Neuron (in vitro differentiated cells): ENCODE measurements at regions not wholly inside any gene's neighbourhood (a gene's known extent, or its start where the extent isn't known, plus 50 kb on each side); places are given as distances from the start of the nearest gene placed in this dataset.

ENCODE experiments used
- H2AFZ ChIP-seq: one replicate; pipeline ENCODE4 v1.6.1; 2013; ENCODE audit warnings: low read depth, mild to moderate bottlenecking, inconsistent platforms, low read length, moderate library complexity
- H3K27me3 ChIP-seq: one replicate; pipeline ENCODE4 v1.6.1; 2013; ENCODE audit warnings: low read length; ENCODE audit not compliant: insufficient read depth
- H3K36me3 ChIP-seq: one replicate; pipeline ENCODE4 v1.6.1; 2013; ENCODE audit warnings: low read length; ENCODE audit not compliant: insufficient read depth
- H3K4me1 ChIP-seq: one replicate; pipeline ENCODE4 v1.6.1; 2013; ENCODE audit warnings: low read length; ENCODE audit not compliant: insufficient read depth
- H3K4me3 ChIP-seq: 2 replicates; pipeline ENCODE4 v1.5.1; 2013; ENCODE audit warnings: mild to moderate bottlenecking, low read length, moderate library complexity
- H3K9me3 ChIP-seq: one replicate; pipeline ENCODE4 v1.6.1; 2013; ENCODE audit warnings: low read length

GRCh38 chr18:29259838-29260237 lies 1082.9 kb upstream of the CDH2 start:
- Histone ChIP-seq H3K4me3 (no peak overlapping the region), H3K36me3 (no peaks in the 10 kb centered on the region), H3K27me3 (no peaks in the 10 kb centered on the region), H3K9me3 (no peaks in the 10 kb centered on the region), H3K4me1 (no peaks in the 10 kb centered on the region), H2AFZ (no peak overlapping the region)

GRCh38 chr18:29254123-29254522 lies 1077.2 kb upstream of the CDH2 start:
- Histone ChIP-seq H3K4me1 (peaks cover 31% of the 10 kb centered on the region), H3K27me3 (no peaks in the 10 kb centered on the region), H3K4me3 (no peak overlapping the region), H3K36me3 (no peaks in the 10 kb centered on the region), H2AFZ (no peak overlapping the region), H3K9me3 (no peaks in the 10 kb centered on the region)

- H2AFZ ChIP-seq, result no peak overlapping the region
- H3K36me3 ChIP-seq, result no peaks in the 10 kb centered on the region
- no peaks in the 10 kb centered on the region for H3K27me3 ChIP-seq
- H3K4me1 ChIP-seq, result peaks cover 38% of the 10 kb centered on the region
- H3K4me3 ChIP-seq, result no peak overlapping the region
- no peaks in the 10 kb centered on the region for H3K9me3 ChIP-seq
These were observed 1074.8 kb upstream of the CDH2 start for GRCh38 chr18:29251681-29252080.

GRCh38 chr18:29250843-29251242 lies 1073.9 kb upstream of the CDH2 start:
- peaks cover 38% of the 10 kb centered on the region for H3K4me1 ChIP-seq
- H3K27me3 ChIP-seq, result no peaks in the 10 kb centered on the region
- H2AFZ ChIP-seq, result no peak overlapping the region
- H3K4me3 ChIP-seq, result no peak overlapping the region
- no peaks in the 10 kb centered on the region for H3K9me3 ChIP-seq
- no peaks in the 10 kb centered on the region for H3K36me3 ChIP-seq

- Histone ChIP-seq H3K4me1 (peaks cover 38% of the 10 kb centered on the region), H3K4me3 (no peak overlapping the region), H3K27me3 (no peaks in the 10 kb centered on the region), H3K36me3 (no peaks in the 10 kb centered on the region), H3K9me3 (no peaks in the 10 kb centered on the region), H2AFZ (no peak overlapping the region)
These were observed 1073.3 kb upstream of the CDH2 start for GRCh38 chr18:29250259-29250658.

GRCh38 chr18:29248805-29249204 lies 1071.9 kb upstream of the CDH2 start:
- no peaks in the 10 kb centered on the region for H3K36me3 ChIP-seq
- no peaks in the 10 kb centered on the region for H3K27me3 ChIP-seq
- H3K4me3 ChIP-seq, result no peak overlapping the region
- no peak overlapping the region for H2AFZ ChIP-seq
- H3K4me1 ChIP-seq, result peaks cover 38% of the 10 kb centered on the region
- H3K9me3 ChIP-seq, result no peaks in the 10 kb centered on the region

- no peak overlapping the region for H3K4me3 ChIP-seq
- H3K36me3 ChIP-seq, result no peaks in the 10 kb centered on the region
- H3K4me1 ChIP-seq, result no peaks in the 10 kb centered on the region
- no peak overlapping the region for H2AFZ ChIP-seq
- no peaks in the 10 kb centered on the region for H3K9me3 ChIP-seq
- no peaks in the 10 kb centered on the region for H3K27me3 ChIP-seq
These were observed 1064.3 kb upstream of the CDH2 start for GRCh38 chr18:29241199-29241598.

GRCh38 chr18:29234751-29235150 lies 1057.8 kb upstream of the CDH2 start:
- H3K4me3 ChIP-seq, result no peak overlapping the region
- no peaks in the 10 kb centered on the region for H3K27me3 ChIP-seq
- H3K36me3 ChIP-seq, result no peaks in the 10 kb centered on the region
- no peaks in the 10 kb centered on the region for H3K4me1 ChIP-seq
- no peaks in the 10 kb centered on the region for H3K9me3 ChIP-seq
- H2AFZ ChIP-seq, result no peak overlapping the region

GRCh38 chr18:29226213-29226612 lies 1049.3 kb upstream of the CDH2 start:
- Histone ChIP-seq H3K4me1 (peaks cover 4% of the 10 kb centered on the region), H3K36me3 (no peaks in the 10 kb centered on the region), H3K4me3 (no peak overlapping the region), H3K27me3 (no peaks in the 10 kb centered on the region), H2AFZ (no peak overlapping the region), H3K9me3 (no peaks in the 10 kb centered on the region)

GRCh38 chr18:29225351-29225750 lies 1048.4 kb upstream of the CDH2 start:
- Histone ChIP-seq H3K27me3 (no peaks in the 10 kb centered on the region), H3K36me3 (no peaks in the 10 kb centered on the region), H3K4me3 (no peak overlapping the region), H3K9me3 (no peaks in the 10 kb centered on the region), H3K4me1 (peaks cover 4% of the 10 kb centered on the region), H2AFZ (no peak overlapping the region)

GRCh38 chr18:29218091-29218490 lies 1041.2 kb upstream of the CDH2 start:
- no peaks in the 10 kb centered on the region for H3K9me3 ChIP-seq
- H2AFZ ChIP-seq, result no peak overlapping the region
- no peaks in the 10 kb centered on the region for H3K36me3 ChIP-seq
- no peak overlapping the region for H3K4me3 ChIP-seq
- peaks cover 7% of the 10 kb centered on the region for H3K4me1 ChIP-seq
- no peaks in the 10 kb centered on the region for H3K27me3 ChIP-seq

GRCh38 chr18:29217124-29217915 lies 1040.4 kb upstream of the CDH2 start:
- Histone ChIP-seq H3K4me1 (peaks cover 7% of the 10 kb centered on the region), H3K4me3 (no peak overlapping the region), H3K36me3 (no peaks in the 10 kb centered on the region), H3K27me3 (no peaks in the 10 kb centered on the region), H2AFZ (no peak overlapping the region), H3K9me3 (no peaks in the 10 kb centered on the region)

GRCh38 chr18:29198834-29199233 lies 1021.9 kb upstream of the CDH2 start:
- Histone ChIP-seq H2AFZ (no peak overlapping the region), H3K4me1 (no peaks in the 10 kb centered on the region), H3K4me3 (no peak overlapping the region), H3K9me3 (no peaks in the 10 kb centered on the region), H3K27me3 (no peaks in the 10 kb centered on the region), H3K36me3 (no peaks in the 10 kb centered on the region)

- Histone ChIP-seq H3K4me3 (no peak overlapping the region), H3K4me1 (no peaks in the 10 kb centered on the region), H2AFZ (no peak overlapping the region), H3K27me3 (no peaks in the 10 kb centered on the region), H3K36me3 (no peaks in the 10 kb centered on the region), H3K9me3 (no peaks in the 10 kb centered on the region)
These were observed 1019.4 kb upstream of the CDH2 start for GRCh38 chr18:29196307-29196706.
